HG03139 (cell line): ENCODE measurements at regions not wholly inside any gene's neighbourhood (a gene's known extent, or its start where the extent isn't known, plus 50 kb on each side); places are given as distances from the start of the nearest gene placed in this dataset.
A peak's percentile ranks its signal among the peaks of the same experiment; 100 is the strongest.

Experiments
- ATAC-seq: cut with Tn5 transposase; IDR thresholded peaks from one replicate; pipeline ENCODE4 v1.9.1; 2021; ENCODE audit not compliant: unreplicated experiment

GRCh38 chr5:41670854-41671479 is 160.6 kb upstream of the PLCXD3 start:
- no peak for ATAC-seq

- ATAC-seq: no peak
Measured at GRCh38 chr5:41670216-41670615, 159.8 kb upstream of the PLCXD3 start.

- no peak for ATAC-seq
Measured at GRCh38 chr5:41661254-41661653, 150.9 kb upstream of the PLCXD3 start.

- ATAC-seq: no peak
Measured at GRCh38 chr5:41656597-41656996, 146.2 kb upstream of the PLCXD3 start.

- no peak for ATAC-seq
Measured at GRCh38 chr5:41650131-41650530, 139.7 kb upstream of the PLCXD3 start.

GRCh38 chr5:41649659-41650058 is 139.3 kb upstream of the PLCXD3 start:
- no peak for ATAC-seq

GRCh38 chr5:41648996-41649395 is 138.6 kb upstream of the PLCXD3 start:
- no peak for ATAC-seq

- ATAC-seq: no peak
Measured at GRCh38 chr5:41641621-41642020, 131.2 kb upstream of the PLCXD3 start.

- ATAC-seq: no peak
Measured at GRCh38 chr5:41638685-41639084, 128.3 kb upstream of the PLCXD3 start.

GRCh38 chr5:41637869-41638268 is 127.5 kb upstream of the PLCXD3 start:
- no peak for ATAC-seq

GRCh38 chr5:41637424-41637823 is 127.0 kb upstream of the PLCXD3 start:
- ATAC-seq: no peak

- peak; percentile 83 for ATAC-seq
Measured at GRCh38 chr5:41636605-41637004, 126.2 kb upstream of the PLCXD3 start.

- ATAC-seq: no peak
Measured at GRCh38 chr5:41629897-41630296, 119.5 kb upstream of the PLCXD3 start.

GRCh38 chr5:41625571-41625970 is 115.2 kb upstream of the PLCXD3 start:
- no peak for ATAC-seq

- ATAC-seq: no peak
Measured at GRCh38 chr5:41621420-41621819, 111.0 kb upstream of the PLCXD3 start.

- ATAC-seq: no peak
Measured at GRCh38 chr5:41617843-41618515, 107.6 kb upstream of the PLCXD3 start.

- ATAC-seq: no peak
Measured at GRCh38 chr5:41610386-41610785, 100.0 kb upstream of the PLCXD3 start.

GRCh38 chr5:41600731-41601130 is 90.3 kb upstream of the PLCXD3 start:
- no peak for ATAC-seq

- ATAC-seq: no peak
Measured at GRCh38 chr5:41598011-41598410, 87.6 kb upstream of the PLCXD3 start.

- ATAC-seq: no peak
Measured at GRCh38 chr5:41587668-41588067, 77.3 kb upstream of the PLCXD3 start.

GRCh38 chr5:41575110-41575779 is 64.8 kb upstream of the PLCXD3 start:
- ATAC-seq: no peak

- no peak for ATAC-seq
Measured at GRCh38 chr5:41574391-41574790, 64.0 kb upstream of the PLCXD3 start.
